Left ventricle myocardium inferior (tissue), 1 donor: ENCODE measurements at regions not wholly inside any gene's neighbourhood (a gene's known extent, or its start where the extent isn't known, plus 50 kb on each side); places are given as distances from the start of the nearest gene placed in this dataset.

Experiments
- DNase-seq: peaks from one replicate; pipeline ENCODE4 v3.0.0-alpha.2; 2020
- H3K27ac ChIP-seq: fragments of 200-600 bp; replicated peaks from 2 replicates; pipeline ENCODE4 v1.8.0; 2021
- H3K27me3 ChIP-seq: fragments of 200-600 bp; 2 replicates; pipeline ENCODE4 v1.8.0; 2021; ENCODE audit warnings: low read depth
- H3K36me3 ChIP-seq: fragments of 200-600 bp; 2 replicates; pipeline ENCODE4 v1.8.0; 2021
- H3K4me1 ChIP-seq: fragments of 200-600 bp; 2 replicates; pipeline ENCODE4 v1.8.0; 2021
- H3K4me3 ChIP-seq: fragments of 200-600 bp; 2 replicates; pipeline ENCODE4 v1.8.0; 2021; ENCODE audit warnings: mild to moderate bottlenecking, moderate library complexity
- H3K9me3 ChIP-seq: fragments of 200-600 bp; replicated peaks from 2 replicates; pipeline ENCODE4 v1.8.0; 2021
- intact Hi-C: fragments of 100-400 bp; cut with micrococcal nuclease; formaldehyde crosslinking; loops from one replicate; pipeline ENCODE4 v1.11.0; 2022
- TF ChIP-seq, protein P1 (sequence below): fragments of 200-600 bp; IDR thresholded peaks from 2 replicates; pipeline ENCODE4 v1.8.0; 2021; ENCODE audit warnings: antibody characterized with exemption, mild to moderate bottlenecking, borderline replicate concordance
- donor health status: DM: no; HTN: yes; CAD: no; lungs with severe emphysema.

- intact Hi-C loops = no loop called here
- H3K4me3 ChIP-seq = no peak overlapping the region
- DNase-seq = no peak
- TF ChIP-seq, protein P1, sequence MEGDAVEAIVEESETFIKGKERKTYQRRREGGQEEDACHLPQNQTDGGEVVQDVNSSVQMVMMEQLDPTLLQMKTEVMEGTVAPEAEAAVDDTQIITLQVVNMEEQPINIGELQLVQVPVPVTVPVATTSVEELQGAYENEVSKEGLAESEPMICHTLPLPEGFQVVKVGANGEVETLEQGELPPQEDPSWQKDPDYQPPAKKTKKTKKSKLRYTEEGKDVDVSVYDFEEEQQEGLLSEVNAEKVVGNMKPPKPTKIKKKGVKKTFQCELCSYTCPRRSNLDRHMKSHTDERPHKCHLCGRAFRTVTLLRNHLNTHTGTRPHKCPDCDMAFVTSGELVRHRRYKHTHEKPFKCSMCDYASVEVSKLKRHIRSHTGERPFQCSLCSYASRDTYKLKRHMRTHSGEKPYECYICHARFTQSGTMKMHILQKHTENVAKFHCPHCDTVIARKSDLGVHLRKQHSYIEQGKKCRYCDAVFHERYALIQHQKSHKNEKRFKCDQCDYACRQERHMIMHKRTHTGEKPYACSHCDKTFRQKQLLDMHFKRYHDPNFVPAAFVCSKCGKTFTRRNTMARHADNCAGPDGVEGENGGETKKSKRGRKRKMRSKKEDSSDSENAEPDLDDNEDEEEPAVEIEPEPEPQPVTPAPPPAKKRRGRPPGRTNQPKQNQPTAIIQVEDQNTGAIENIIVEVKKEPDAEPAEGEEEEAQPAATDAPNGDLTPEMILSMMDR = no peak
- peaks cover 14% of the 10 kb centered on the region for H3K4me1 ChIP-seq
- no peak overlapping the region for H3K27ac ChIP-seq
- H3K9me3 ChIP-seq = no peaks in the 10 kb centered on the region
- H3K36me3 ChIP-seq = no peaks in the 10 kb centered on the region
- H3K27me3 ChIP-seq = no peaks in the 10 kb centered on the region
Observed at GRCh38 chr1:168638884-168639283, 62.5 kb downstream of the XCL1 start.

DNA sequence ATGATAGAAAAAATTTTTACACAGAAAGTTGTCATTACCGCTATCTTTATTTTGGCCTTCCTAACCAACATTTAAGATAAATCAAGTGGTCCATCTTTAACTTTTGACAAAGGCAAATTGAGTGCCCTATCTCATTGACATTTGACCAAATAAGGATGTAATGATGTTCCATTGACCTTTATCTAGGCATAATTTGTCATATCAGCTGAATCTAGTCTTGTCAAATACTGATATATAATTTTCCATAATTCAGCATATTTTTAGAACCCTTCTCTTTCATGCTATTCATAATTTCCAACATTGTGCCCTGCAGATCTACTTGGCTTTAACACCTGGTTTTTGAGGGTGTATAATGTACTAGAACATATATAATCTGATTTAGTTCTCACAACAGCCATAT lies 63.8 kb downstream of the XCL1 start:
- TF ChIP-seq, protein P1 = no peak
- no peak overlapping the region for H3K27ac ChIP-seq
- H3K9me3 ChIP-seq = no peaks in the 10 kb centered on the region
- peaks cover 14% of the 10 kb centered on the region for H3K4me1 ChIP-seq
- no peak overlapping the region for H3K4me3 ChIP-seq
- H3K36me3 ChIP-seq = no peaks in the 10 kb centered on the region
- intact Hi-C loops = no loop called here
- no peaks in the 10 kb centered on the region for H3K27me3 ChIP-seq
- no peak for DNase-seq

DNA sequence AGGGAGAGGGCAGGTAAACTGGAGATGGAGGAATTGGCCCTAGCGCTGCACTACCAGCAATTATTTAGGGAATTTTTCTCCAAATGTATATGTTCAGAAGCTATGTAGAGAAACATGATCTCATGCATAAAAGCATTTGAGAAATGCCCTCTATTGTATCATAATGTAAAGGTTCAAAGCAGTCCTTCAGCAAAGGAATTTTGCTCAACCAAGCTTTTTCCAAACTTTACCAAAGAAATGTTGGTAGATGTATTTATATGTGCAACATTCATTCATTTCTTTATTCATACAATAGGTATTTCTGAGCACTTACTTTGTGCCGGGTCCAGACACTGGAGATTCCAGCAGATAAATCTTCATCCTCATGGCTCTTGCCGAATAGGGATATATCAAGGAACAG lies 64.4 kb downstream of the XCL1 start:
- no peak overlapping the region for H3K27ac ChIP-seq
- TF ChIP-seq, protein P1 = no peak
- DNase-seq = no peak

DNA sequence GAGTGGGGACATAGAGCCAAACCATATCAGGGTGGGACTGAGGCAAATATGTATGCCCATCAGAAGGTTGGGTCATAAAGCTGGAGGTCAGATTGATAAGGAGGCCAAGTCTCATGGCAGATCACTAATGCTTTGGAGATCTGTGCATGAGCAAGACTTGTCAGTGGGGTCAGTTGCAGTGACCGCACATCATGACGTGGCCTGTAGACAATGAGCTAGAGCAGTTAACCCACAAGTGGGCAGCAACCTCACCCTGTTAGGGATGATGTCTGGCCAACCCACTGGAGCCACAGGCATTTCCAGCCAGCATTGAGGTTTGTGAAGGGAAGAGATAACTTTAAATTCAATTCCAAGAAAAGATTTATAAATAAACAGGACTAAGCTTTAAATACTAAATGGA lies 66.7 kb downstream of the XCL1 start:
- Histone ChIP-seq H3K27ac (no peak overlapping the region), H3K27me3 (no peaks in the 10 kb centered on the region), H3K4me3 (no peak overlapping the region), H3K4me1 (no peaks in the 10 kb centered on the region), H3K36me3 (no peaks in the 10 kb centered on the region), H3K9me3 (no peaks in the 10 kb centered on the region)
- no peak for DNase-seq
- TF ChIP-seq, protein P1 = no peak
- intact Hi-C loops = no loop called here

More for the DNA sequence above, 64.4 kb downstream of the XCL1 start:
- Histone ChIP-seq H3K4me3 (no peak overlapping the region), H3K4me1 (peaks cover 14% of the 10 kb centered on the region), H3K27me3 (no peaks in the 10 kb centered on the region), H3K36me3 (no peaks in the 10 kb centered on the region), H3K9me3 (no peaks in the 10 kb centered on the region)
- intact Hi-C loops = no loop called here
